Mesendoderm (in vitro differentiated cells): ENCODE measurements at regions not wholly inside any gene's neighbourhood (a gene's known extent, or its start where the extent isn't known, plus 50 kb on each side); places are given as distances from the start of the nearest gene placed in this dataset.

Experiments used
- DNase-seq: peaks from one replicate; pipeline ENCODE4 v3.0.0; 2013
- H2AK5ac ChIP-seq: 2 replicates; pipeline ENCODE4 v1.6.1; 2013; ENCODE audit warnings: low read length, inconsistent platforms
- H2BK120ac ChIP-seq: 2 replicates; pipeline ENCODE4 v1.6.1; 2013; ENCODE audit warnings: low read depth, mild to moderate bottlenecking, low read length, moderate library complexity, mixed read lengths
- H2BK15ac ChIP-seq: replicated peaks from 2 replicates; pipeline ENCODE4 v1.6.1; 2013; ENCODE audit warnings: low read depth, mild to moderate bottlenecking, moderate library complexity
- H2BK5ac ChIP-seq: 2 replicates; pipeline ENCODE4 v1.6.1; 2013; ENCODE audit warnings: low read length, inconsistent platforms
- H3K18ac ChIP-seq: 2 replicates; pipeline ENCODE4 v1.6.1; 2013; ENCODE audit warnings: mild to moderate bottlenecking, low read length, mixed read lengths
- H3K23ac ChIP-seq: one replicate; pipeline ENCODE4 v1.6.1; 2013; ENCODE audit warnings: low read length
- H3K27ac ChIP-seq: 2 replicates; pipeline ENCODE4 v1.5.1; 2013; ENCODE audit warnings: low read depth, mild to moderate bottlenecking, inconsistent platforms, low read length, moderate library complexity
- H3K27me3 ChIP-seq: 2 replicates; pipeline ENCODE4 v1.6.1; 2013; ENCODE audit warnings: low read length, control low read depth, mild to moderate bottlenecking, inconsistent platforms; ENCODE audit not compliant: insufficient read depth, poor library complexity
- H3K36me3 ChIP-seq: 2 replicates; pipeline ENCODE4 v1.6.1; 2013; ENCODE audit warnings: low read length, inconsistent platforms; ENCODE audit not compliant: control insufficient read depth, insufficient read depth
- H3K4ac ChIP-seq: one replicate; pipeline ENCODE4 v1.6.1; 2013; ENCODE audit warnings: low read depth, mild to moderate bottlenecking, low read length, moderate library complexity
- H3K4me1 ChIP-seq: 2 replicates; pipeline ENCODE4 v1.6.1; 2013; ENCODE audit warnings: low read depth, low read length, inconsistent platforms; ENCODE audit not compliant: control insufficient read depth
- H3K4me2 ChIP-seq: 2 replicates; pipeline ENCODE4 v1.6.1; 2013; ENCODE audit warnings: low read length
- H3K4me3 ChIP-seq: 2 replicates; pipeline ENCODE4 v1.5.1; 2013; ENCODE audit warnings: mild to moderate bottlenecking, low read length
- H3K56ac ChIP-seq: one replicate; pipeline ENCODE4 v1.6.1; 2013; ENCODE audit warnings: low read length
- H3K79me1 ChIP-seq: 2 replicates; pipeline ENCODE4 v1.6.1; 2013; ENCODE audit warnings: low read length, inconsistent platforms
- H3K79me2 ChIP-seq: 2 replicates; pipeline ENCODE4 v1.6.1; 2013; ENCODE audit warnings: mild to moderate bottlenecking, low read length; ENCODE audit not compliant: control insufficient read depth, insufficient read depth
- H3K9ac ChIP-seq: 2 replicates; pipeline ENCODE4 v1.6.1; 2013; ENCODE audit warnings: low read length, inconsistent platforms
- H4K5ac ChIP-seq: one replicate; pipeline ENCODE4 v1.6.1; 2013; ENCODE audit warnings: low read length
- H4K8ac ChIP-seq: one replicate; pipeline ENCODE4 v1.6.1; 2013; ENCODE audit warnings: low read depth, mild to moderate bottlenecking, control low read depth, low read length, moderate library complexity
- WGBS: extraction: QIAGEN DNeasy Blood & Tissue Kit; methylation state at CpG from one replicate; pipeline ENCODE4 v1.1.7; 2013; ENCODE audit warnings: low lambda C conversion rate, missing lambda C conversion rate; ENCODE audit not compliant: insufficient coverage; ENCODE audit errors: extremely low coverage; 5-methylcytosine and 5-hydroxymethylcytosine counted together

- no peak overlapping the region for H3K4me2 ChIP-seq
- no peak overlapping the region for H3K23ac ChIP-seq
- H2BK5ac ChIP-seq = no peak overlapping the region
- no peaks in the 10 kb centered on the region for H3K4me1 ChIP-seq
- no peaks in the 10 kb centered on the region for H3K79me1 ChIP-seq
- no peak overlapping the region for H3K27ac ChIP-seq
- no peak for DNase-seq
- H4K8ac ChIP-seq = no peak overlapping the region
- no peak overlapping the region for H2BK120ac ChIP-seq
- H3K36me3 ChIP-seq = no peaks in the 10 kb centered on the region
- H3K4me3 ChIP-seq = no peak overlapping the region
- H3K4ac ChIP-seq = no peak overlapping the region
- H3K56ac ChIP-seq = no peak overlapping the region
- H4K5ac ChIP-seq = no peak overlapping the region
- H2AK5ac ChIP-seq = no peak overlapping the region
- WGBS = no CpG with 5 or more reads among the region's 7 CpGs
- H2BK15ac ChIP-seq = no peak overlapping the region
- H3K18ac ChIP-seq = no peak overlapping the region
- no peaks in the 10 kb centered on the region for H3K27me3 ChIP-seq
- H3K9ac ChIP-seq = no peak overlapping the region
- no peaks in the 10 kb centered on the region for H3K79me2 ChIP-seq
Observed at GRCh38 chr18:78150590-78150989, 829.0 kb upstream of the SALL3 start.

GRCh38 chr18:78151234-78151633 is 828.4 kb upstream of the SALL3 start:
- Histone ChIP-seq H3K36me3 (no peaks in the 10 kb centered on the region), H3K4ac (no peak overlapping the region), H2BK120ac (no peak overlapping the region), H3K79me1 (no peaks in the 10 kb centered on the region), H2AK5ac (no peak overlapping the region), H3K9ac (no peak overlapping the region), H3K4me2 (no peak overlapping the region), H4K5ac (no peak overlapping the region), H3K4me3 (no peak overlapping the region), H3K27ac (no peak overlapping the region), H2BK15ac (no peak overlapping the region), H3K79me2 (no peaks in the 10 kb centered on the region), H3K27me3 (no peaks in the 10 kb centered on the region), H3K18ac (no peak overlapping the region), H3K4me1 (no peaks in the 10 kb centered on the region), H3K23ac (no peak overlapping the region), H3K56ac (no peak overlapping the region), H2BK5ac (no peak overlapping the region), H4K8ac (no peak overlapping the region)
- DNase-seq = no peak
- no CpG with 5 or more reads among the region's 9 CpGs for WGBS

- Histone ChIP-seq H3K36me3 (no peaks in the 10 kb centered on the region), H2BK15ac (no peak overlapping the region), H3K23ac (no peak overlapping the region), H2AK5ac (no peak overlapping the region), H3K27ac (no peak overlapping the region), H3K79me2 (no peaks in the 10 kb centered on the region), H3K56ac (no peak overlapping the region), H3K9ac (no peak overlapping the region), H3K79me1 (no peaks in the 10 kb centered on the region), H3K4me2 (no peak overlapping the region), H3K27me3 (no peaks in the 10 kb centered on the region), H3K4me1 (no peaks in the 10 kb centered on the region), H2BK120ac (no peak overlapping the region), H4K8ac (no peak overlapping the region), H2BK5ac (no peak overlapping the region), H3K4ac (no peak overlapping the region), H3K18ac (no peak overlapping the region), H3K4me3 (no peak overlapping the region), H4K5ac (no peak overlapping the region)
- DNase-seq = no peak
- WGBS = 100% methylated on average over 2 of the region's 17 CpGs
Observed at GRCh38 chr18:78151948-78152725, 827.5 kb upstream of the SALL3 start.

- H3K4ac ChIP-seq = no peak overlapping the region
- no peak overlapping the region for H3K9ac ChIP-seq
- no peak overlapping the region for H2AK5ac ChIP-seq
- no peaks in the 10 kb centered on the region for H3K27me3 ChIP-seq
- H3K27ac ChIP-seq = no peak overlapping the region
- no peak overlapping the region for H3K4me3 ChIP-seq
- H3K4me2 ChIP-seq = no peak overlapping the region
- H3K79me2 ChIP-seq = no peaks in the 10 kb centered on the region
- H2BK120ac ChIP-seq = no peak overlapping the region
- H2BK5ac ChIP-seq = no peak overlapping the region
- no peak overlapping the region for H3K56ac ChIP-seq
- DNase-seq = no peak
- WGBS = no CpG with 5 or more reads among the region's 16 CpGs
- H4K5ac ChIP-seq = no peak overlapping the region
- H3K36me3 ChIP-seq = no peaks in the 10 kb centered on the region
- H2BK15ac ChIP-seq = no peak overlapping the region
- H3K4me1 ChIP-seq = no peaks in the 10 kb centered on the region
- H3K18ac ChIP-seq = no peak overlapping the region
- H4K8ac ChIP-seq = no peak overlapping the region
- no peaks in the 10 kb centered on the region for H3K79me1 ChIP-seq
- no peak overlapping the region for H3K23ac ChIP-seq
Observed at GRCh38 chr18:78153362-78153761, 826.3 kb upstream of the SALL3 start.

GRCh38 chr18:78154444-78154843 is 825.2 kb upstream of the SALL3 start:
- Histone ChIP-seq H3K18ac (no peak overlapping the region), H2BK120ac (no peak overlapping the region), H3K9ac (no peak overlapping the region), H3K27me3 (no peaks in the 10 kb centered on the region), H3K23ac (no peak overlapping the region), H3K27ac (no peak overlapping the region), H2AK5ac (no peak overlapping the region), H3K79me1 (no peaks in the 10 kb centered on the region), H2BK5ac (no peak overlapping the region), H3K4ac (no peak overlapping the region), H3K4me2 (no peak overlapping the region), H2BK15ac (no peak overlapping the region), H3K4me3 (no peak overlapping the region), H3K56ac (no peak overlapping the region), H4K5ac (no peak overlapping the region), H3K36me3 (no peaks in the 10 kb centered on the region), H4K8ac (no peak overlapping the region), H3K79me2 (no peaks in the 10 kb centered on the region), H3K4me1 (no peaks in the 10 kb centered on the region)
- no peak for DNase-seq
- WGBS = no CpG with 5 or more reads among the region's 9 CpGs

- H3K23ac ChIP-seq = no peak overlapping the region
- no peak overlapping the region for H3K4me2 ChIP-seq
- no peak overlapping the region for H3K9ac ChIP-seq
- H3K27me3 ChIP-seq = no peaks in the 10 kb centered on the region
- WGBS = no CpG with 5 or more reads among the region's 4 CpGs
- H2BK120ac ChIP-seq = no peak overlapping the region
- H2AK5ac ChIP-seq = no peak overlapping the region
- no peak overlapping the region for H3K18ac ChIP-seq
- no peak overlapping the region for H4K8ac ChIP-seq
- H3K79me2 ChIP-seq = no peaks in the 10 kb centered on the region
- H3K4ac ChIP-seq = no peak overlapping the region
- H2BK5ac ChIP-seq = no peak overlapping the region
- no peak overlapping the region for H3K4me3 ChIP-seq
- no peak for DNase-seq
- no peaks in the 10 kb centered on the region for H3K36me3 ChIP-seq
- no peaks in the 10 kb centered on the region for H3K79me1 ChIP-seq
- no peak overlapping the region for H3K56ac ChIP-seq
- no peaks in the 10 kb centered on the region for H3K4me1 ChIP-seq
- no peak overlapping the region for H2BK15ac ChIP-seq
- no peak overlapping the region for H4K5ac ChIP-seq
- no peak overlapping the region for H3K27ac ChIP-seq
Observed at GRCh38 chr18:78154853-78155252, 824.8 kb upstream of the SALL3 start.
